ENCODE measurements at regions not wholly inside any gene's neighbourhood (a gene's known extent, or its start where the extent isn't known, plus 50 kb on each side); places are given as distances from the start of the nearest gene placed in this dataset.

DNA sequence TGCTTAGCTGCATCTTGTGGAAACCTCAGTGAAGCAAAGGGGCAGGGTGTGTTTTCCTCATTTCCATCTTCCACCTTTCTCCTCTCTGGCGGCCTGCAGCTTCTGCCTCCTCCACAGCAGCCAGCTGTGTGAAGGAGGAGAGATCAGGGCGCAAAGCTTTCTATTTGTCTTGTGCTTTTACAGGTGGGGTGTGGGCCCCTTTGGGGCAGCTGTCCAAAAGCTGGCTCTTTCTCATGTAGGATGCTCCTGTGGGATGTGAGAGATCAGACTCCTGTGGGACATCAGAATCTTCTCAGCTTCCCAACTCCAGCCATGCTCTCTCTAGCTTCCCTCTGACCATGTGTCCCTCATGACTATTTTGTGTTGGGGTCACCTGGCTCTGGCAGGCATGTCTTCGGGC lies 227.1 kb downstream of the MID1 start:
- Histone ChIP-seq H3K36me3 (no peaks in the 10 kb centered on the region), H3K27me3 (ENCODE audit: insufficient read depth, low read depth, severe bottlenecking) (peaks cover 40% of the 10 kb centered on the region), H3K27ac (no peak overlapping the region), H3K9me3 (ENCODE audit: severe bottlenecking) (no peaks in the 10 kb centered on the region), H3K4me3 (ENCODE audit: low read depth, low read length) (no peak overlapping the region)
- TF ChIP-seq, protein P1, sequence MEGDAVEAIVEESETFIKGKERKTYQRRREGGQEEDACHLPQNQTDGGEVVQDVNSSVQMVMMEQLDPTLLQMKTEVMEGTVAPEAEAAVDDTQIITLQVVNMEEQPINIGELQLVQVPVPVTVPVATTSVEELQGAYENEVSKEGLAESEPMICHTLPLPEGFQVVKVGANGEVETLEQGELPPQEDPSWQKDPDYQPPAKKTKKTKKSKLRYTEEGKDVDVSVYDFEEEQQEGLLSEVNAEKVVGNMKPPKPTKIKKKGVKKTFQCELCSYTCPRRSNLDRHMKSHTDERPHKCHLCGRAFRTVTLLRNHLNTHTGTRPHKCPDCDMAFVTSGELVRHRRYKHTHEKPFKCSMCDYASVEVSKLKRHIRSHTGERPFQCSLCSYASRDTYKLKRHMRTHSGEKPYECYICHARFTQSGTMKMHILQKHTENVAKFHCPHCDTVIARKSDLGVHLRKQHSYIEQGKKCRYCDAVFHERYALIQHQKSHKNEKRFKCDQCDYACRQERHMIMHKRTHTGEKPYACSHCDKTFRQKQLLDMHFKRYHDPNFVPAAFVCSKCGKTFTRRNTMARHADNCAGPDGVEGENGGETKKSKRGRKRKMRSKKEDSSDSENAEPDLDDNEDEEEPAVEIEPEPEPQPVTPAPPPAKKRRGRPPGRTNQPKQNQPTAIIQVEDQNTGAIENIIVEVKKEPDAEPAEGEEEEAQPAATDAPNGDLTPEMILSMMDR (IDR thresholded peaks at IDR 0.05; ENCODE audit: low read depth, low read length), result no peak
- no peak for DNase-seq

DNA sequence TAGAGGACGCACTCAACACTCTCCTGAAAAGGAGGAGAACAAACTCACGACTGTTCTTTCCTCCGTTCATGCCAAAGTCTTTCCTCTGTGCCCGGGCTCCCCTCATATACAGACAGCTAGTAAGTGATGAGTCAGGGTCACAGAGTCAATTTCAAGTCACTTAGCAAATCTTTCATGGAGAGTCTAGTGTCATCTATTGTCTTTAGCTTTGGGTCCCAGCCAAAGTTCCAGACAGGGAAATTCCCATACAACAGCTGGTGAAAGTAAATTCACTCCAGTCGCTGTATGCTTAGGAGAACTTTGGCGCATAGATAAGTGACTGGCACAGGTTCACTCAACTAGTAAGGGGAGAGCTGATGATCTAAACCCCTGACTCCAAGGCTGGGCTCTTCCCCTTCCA lies 226.5 kb downstream of the MID1 start:
- DNase-seq, result no peak
- Histone ChIP-seq H3K36me3 (no peaks in the 10 kb centered on the region), H3K4me3 (ENCODE audit: low read depth, low read length) (no peak overlapping the region), H3K9me3 (ENCODE audit: severe bottlenecking) (no peaks in the 10 kb centered on the region), H3K27me3 (ENCODE audit: insufficient read depth, low read depth, severe bottlenecking) (peaks cover 40% of the 10 kb centered on the region), H3K27ac (no peak overlapping the region)
- TF ChIP-seq, protein P1 (IDR thresholded peaks at IDR 0.05; ENCODE audit: low read depth, low read length), result no peak

DNA sequence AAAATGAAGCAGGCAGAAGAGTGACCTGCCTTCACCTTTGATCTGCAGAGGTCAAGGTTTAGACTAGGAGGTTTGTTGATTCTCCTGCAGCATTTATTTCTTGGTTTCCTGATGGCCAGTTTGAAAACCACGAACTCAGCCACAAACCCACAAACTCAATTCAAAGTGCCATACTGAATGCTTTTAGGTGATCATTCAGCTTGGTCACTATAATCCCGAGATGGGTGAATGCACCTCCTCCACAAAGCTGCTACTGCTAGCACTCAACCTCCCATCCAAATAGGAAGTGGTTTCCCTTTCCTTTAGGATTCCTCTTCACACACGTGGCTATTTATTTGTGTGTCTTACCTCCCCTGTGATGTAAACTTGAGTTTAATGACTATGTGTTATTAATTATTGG lies 225.2 kb downstream of the MID1 start:
- Histone ChIP-seq H3K9me3 (ENCODE audit: severe bottlenecking) (no peaks in the 10 kb centered on the region), H3K36me3 (no peaks in the 10 kb centered on the region), H3K4me3 (ENCODE audit: low read depth, low read length) (no peak overlapping the region), H3K27ac (no peak overlapping the region), H3K27me3 (ENCODE audit: insufficient read depth, low read depth, severe bottlenecking) (peaks cover 40% of the 10 kb centered on the region)
- TF ChIP-seq, protein P1 (IDR thresholded peaks at IDR 0.05; ENCODE audit: low read depth, low read length), result no peak
- no peak for DNase-seq
